HCT116 (cell line): ENCODE measurements at regions not wholly inside any gene's neighbourhood (a gene's known extent, or its start where the extent isn't known, plus 50 kb on each side); places are given as distances from the start of the nearest gene placed in this dataset.

ENCODE experiments used
- EZH2 ChIP-seq: fragments of 200-600 bp; sonication (generic); IDR thresholded peaks from 2 replicates; pipeline ENCODE4 v1.6.1; 2017; ENCODE audit warnings: antibody characterized with exemption, mixed run types
- ZNF274 ChIP-seq: fragments of 200-500 bp; sonication (Bioruptor generic); IDR thresholded peaks from 2 replicates; pipeline ENCODE4 v1.6.1; 2014; ENCODE audit warnings: mild to moderate bottlenecking, low read depth, low read length, inconsistent platforms
- TF ChIP-seq, protein P1 (sequence below), 3 experiments: fragments of 200-600 bp in 1 of 3; sonication (generic) in 1 of 3; IDR thresholded peaks in 2 of 3; conservative IDR thresholded peaks in 1 of 3; 2 replicates each; pipeline ENCODE4 v1.5.1; 2012 to 2017; ENCODE audit warnings: low read depth in 2 of 3, low read length in 2 of 3, antibody characterized with exemption in 1 of 3, borderline replicate concordance in 1 of 3, control low read depth in 1 of 3, mild to moderate bottlenecking in 1 of 3, mixed read lengths in 1 of 3, mixed run types in 1 of 3, moderate library complexity in 1 of 3; ENCODE audit not compliant: insufficient read depth in 1 of 3
- TF ChIP-seq, protein P2 (sequence below): IDR thresholded peaks from 2 replicates; pipeline ENCODE4 v1.6.1; 2012

DNA sequence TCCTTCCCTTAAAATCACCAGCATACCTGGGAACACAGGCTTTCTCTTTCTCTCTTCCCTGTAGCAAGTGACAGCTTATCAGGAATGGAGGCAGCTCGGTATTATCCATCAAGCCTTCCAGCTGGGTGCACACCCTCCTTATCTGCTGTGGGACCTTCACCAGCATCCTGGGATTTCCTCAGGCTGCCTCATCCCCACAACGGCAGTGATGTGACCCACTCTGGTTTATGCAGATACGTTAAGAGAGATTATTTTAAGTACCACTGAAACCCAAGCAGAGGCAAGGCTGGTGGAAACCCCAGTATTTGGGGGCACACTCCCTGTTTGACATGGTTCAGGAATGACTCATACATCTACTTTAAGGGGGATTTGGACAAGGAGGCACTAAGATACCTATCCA, 192.1 kb downstream of the TM9SF2 start:
- TF ChIP-seq, protein P1, sequence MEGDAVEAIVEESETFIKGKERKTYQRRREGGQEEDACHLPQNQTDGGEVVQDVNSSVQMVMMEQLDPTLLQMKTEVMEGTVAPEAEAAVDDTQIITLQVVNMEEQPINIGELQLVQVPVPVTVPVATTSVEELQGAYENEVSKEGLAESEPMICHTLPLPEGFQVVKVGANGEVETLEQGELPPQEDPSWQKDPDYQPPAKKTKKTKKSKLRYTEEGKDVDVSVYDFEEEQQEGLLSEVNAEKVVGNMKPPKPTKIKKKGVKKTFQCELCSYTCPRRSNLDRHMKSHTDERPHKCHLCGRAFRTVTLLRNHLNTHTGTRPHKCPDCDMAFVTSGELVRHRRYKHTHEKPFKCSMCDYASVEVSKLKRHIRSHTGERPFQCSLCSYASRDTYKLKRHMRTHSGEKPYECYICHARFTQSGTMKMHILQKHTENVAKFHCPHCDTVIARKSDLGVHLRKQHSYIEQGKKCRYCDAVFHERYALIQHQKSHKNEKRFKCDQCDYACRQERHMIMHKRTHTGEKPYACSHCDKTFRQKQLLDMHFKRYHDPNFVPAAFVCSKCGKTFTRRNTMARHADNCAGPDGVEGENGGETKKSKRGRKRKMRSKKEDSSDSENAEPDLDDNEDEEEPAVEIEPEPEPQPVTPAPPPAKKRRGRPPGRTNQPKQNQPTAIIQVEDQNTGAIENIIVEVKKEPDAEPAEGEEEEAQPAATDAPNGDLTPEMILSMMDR (IDR thresholded peaks at IDR 0.05 in 2 of 3, conservative IDR thresholded peaks at IDR 0.05 in 1 of 3; ENCODE audit: borderline replicate concordance in 1 of 3, insufficient read depth in 1 of 3, low read depth in 2 of 3, low read length in 2 of 3) = no peak
- TF ChIP-seq ZNF274 = no peak
- TF ChIP-seq, protein P2, sequence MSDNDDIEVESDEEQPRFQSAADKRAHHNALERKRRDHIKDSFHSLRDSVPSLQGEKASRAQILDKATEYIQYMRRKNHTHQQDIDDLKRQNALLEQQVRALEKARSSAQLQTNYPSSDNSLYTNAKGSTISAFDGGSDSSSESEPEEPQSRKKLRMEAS = no peak
- TF ChIP-seq EZH2 = no peak
